ENCODE measurements at regions not wholly inside any gene's neighbourhood (a gene's known extent, or its start where the extent isn't known, plus 50 kb on each side); places are given as distances from the start of the nearest gene placed in this dataset.
A peak's percentile ranks its signal among the peaks of the same experiment; 100 is the strongest.

DNA sequence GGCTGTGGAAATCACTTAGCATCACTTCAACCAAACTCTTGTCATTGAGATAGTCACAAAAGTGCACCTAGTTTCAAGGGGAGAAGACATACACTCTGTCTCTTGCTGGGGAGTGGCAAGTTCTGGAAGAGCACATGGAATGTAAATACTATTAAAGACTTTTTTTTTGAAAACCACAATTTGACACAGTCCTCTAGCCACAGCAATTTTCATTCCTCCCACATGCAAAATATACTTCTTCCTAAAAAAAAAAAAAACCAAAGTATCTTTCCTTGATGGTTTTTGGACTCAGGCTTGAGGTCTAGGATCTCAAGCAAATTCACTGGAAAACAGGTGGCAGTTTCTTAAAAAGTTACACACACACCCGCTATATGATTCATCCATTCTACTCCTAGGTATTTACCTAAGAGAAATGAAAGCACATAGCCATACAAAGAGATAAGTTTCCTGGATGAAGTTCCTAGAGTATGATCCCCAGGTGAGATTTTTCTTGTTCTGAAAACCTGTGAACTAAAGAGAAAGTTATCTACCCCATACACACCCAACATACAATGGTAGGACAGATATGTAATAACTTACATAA is 295.8 kb downstream of the SP3 start:
- no peak for DNase-seq (ENCODE audit: low read depth in 2 of 2)

GRCh38 chr2:173669888-173670287 is 295.3 kb downstream of the SP3 start:
- no peak for DNase-seq (ENCODE audit: low read depth in 2 of 2)

GRCh38 chr2:173672573-173673340 is 292.4 kb downstream of the SP3 start:
- DNase-seq (ENCODE audit: low read depth in 2 of 2): no peak

- no peak for DNase-seq (ENCODE audit: low read depth in 2 of 2)
These were observed 291.5 kb downstream of the SP3 start for GRCh38 chr2:173673640-173674039.

DNA sequence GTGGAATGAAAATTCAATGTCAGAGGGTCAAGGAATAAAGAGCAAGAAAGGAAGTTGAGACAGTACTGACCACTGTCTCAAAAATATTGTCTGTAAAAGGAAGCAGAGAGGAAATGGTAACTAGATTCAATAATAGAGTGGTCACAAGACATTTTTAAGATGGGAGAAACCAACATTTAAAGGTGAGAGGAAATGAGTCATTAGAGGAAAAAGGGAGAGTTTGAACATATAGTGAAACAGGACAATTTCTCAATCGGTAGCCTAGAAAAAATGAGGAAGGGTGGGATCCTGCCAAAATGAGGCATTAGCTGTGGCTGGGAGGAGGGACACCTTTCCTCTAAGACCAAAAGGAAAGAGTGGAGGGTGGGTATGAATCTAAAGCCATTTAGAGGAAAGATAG is 288.5 kb downstream of the SP3 start:
- DNase-seq (ENCODE audit: low read depth in 2 of 2): no peak

DNA sequence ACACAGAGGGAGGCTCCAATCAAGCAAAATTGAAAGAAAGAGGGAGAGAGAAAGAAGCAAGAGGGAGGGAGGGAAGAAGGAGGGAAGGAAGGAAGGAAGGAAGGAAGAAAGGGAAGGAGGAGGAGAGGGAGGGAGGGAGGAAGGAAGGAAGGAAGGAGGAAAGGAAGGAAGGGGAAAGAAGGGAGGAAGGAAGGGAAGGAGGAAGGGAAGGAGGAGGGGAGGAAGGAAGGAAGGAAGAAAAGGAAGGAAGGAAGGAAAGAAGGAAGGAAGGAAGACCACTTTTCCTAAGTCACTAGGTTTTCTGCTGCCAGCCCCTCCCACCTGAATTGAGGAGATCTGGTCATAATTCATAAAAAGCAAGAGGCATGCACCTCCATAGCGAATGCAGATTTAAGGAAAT is 287.0 kb downstream of the SP3 start:
- DNase-seq (ENCODE audit: low read depth in 2 of 2): no peak

DNA sequence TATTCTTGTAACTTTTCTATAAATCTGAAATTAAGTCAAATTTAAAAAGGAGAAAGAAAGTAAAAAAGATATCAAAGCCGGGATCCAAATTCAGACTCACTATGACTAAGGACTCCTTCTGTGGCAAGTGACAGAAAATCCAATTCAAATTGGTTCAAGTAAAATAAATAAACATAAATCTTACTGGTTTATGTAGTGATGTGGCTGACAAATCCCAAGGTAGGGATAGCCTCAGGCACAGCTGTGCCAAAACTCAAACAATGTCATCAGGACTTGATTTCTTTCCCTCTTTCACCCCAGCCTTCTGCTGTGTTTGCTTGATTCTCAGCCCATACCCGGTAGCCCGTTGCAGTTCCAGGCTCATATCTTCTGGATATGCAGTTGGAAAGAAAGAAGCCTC is 284.6 kb downstream of the SP3 start:
- no peak for DNase-seq (ENCODE audit: low read depth in 2 of 2)

- no peak for DNase-seq (ENCODE audit: low read depth in 2 of 2)
These were observed 283.1 kb downstream of the SP3 start for GRCh38 chr2:173681881-173682650.

- no peak for DNase-seq (ENCODE audit: low read depth in 2 of 2)
These were observed 280.2 kb downstream of the SP3 start for GRCh38 chr2:173684896-173685459.

DNA sequence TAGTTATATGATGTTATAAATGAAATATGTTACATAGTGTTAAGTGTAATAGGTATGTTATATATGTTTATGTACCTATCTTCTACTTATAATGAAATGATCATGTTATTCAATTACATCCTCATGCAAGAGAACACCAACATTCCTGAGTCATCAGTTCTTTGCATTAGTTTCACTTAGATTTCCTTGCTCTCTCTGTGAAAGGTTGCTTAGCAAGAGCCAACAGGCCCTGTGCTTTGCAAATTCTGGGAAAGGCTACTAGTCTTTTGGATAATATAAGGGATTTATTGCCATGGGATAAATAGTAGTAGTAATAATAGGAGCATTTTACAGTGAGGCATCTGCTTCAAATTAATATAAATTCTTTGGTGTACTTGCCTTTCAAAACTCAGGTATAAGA is 274.8 kb downstream of the SP3 start:
- DNase-seq (ENCODE audit: low read depth in 2 of 2): no peak

DNA sequence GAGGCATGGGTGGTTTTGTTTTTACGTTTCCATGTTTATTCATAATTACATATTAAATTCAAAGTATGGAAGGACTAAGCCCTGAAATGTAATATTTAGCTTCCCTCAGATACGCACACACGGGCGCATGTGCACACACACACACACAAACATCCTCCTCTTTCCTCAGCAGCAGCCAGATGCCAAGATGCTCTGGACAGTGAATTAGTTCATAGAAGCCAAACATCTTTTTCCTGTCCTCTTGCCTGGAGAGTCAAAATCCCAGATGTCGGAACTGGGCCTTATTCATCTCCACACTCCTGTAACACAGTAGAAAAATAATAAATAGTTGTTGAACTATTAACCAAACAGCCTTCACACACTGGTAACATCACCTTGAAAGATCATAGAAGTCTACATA is 273.1 kb downstream of the SP3 start:
- DNase-seq (ENCODE audit: low read depth in 2 of 2): no peak

DNA sequence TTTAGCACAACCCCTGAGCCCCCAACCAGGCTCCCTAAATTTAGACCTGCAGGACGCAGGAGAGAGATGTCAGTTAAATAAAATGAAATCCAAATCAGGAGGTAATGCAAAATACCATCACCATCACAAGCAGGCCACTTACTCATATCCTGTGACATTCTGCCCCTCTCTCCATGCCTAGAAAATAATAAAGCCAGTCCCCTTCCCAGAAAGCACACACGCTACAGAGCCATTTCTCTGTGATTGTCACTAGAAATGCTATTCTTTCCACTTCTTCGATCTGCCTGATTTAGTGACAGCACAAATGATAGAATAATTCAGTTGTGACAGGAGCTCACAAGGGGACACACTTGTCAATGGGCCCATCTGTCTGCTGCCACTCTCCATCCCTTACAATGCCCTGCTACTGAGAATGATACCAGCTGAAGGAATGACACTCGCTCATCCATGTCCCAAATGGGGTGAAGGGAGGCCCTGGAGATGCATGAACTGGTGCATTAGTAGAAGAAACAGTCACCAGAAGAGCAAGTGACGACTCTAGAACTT is 272.1 kb downstream of the SP3 start:
- DNase-seq (ENCODE audit: low read depth in 2 of 2): no peak

DNA sequence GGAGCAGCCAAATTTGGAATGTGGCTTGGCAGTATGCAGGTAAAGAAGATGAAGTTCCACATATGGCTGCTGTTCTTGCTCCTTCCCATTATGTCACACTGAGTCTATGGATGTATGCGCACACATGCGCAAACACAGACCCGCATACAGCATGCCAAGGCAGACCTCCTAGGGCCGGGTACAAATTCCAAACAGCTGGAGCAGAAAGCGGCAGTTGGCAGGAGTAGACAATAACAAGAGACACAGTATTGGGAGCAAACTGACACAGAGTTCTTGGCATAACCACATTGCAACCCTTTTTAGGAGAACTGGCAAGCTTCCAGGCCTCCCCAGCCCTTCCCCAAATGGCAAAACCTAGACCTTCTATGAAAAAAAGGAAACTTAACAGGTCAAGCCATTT is 268.9 kb downstream of the SP3 start:
- no peak for DNase-seq (ENCODE audit: low read depth in 2 of 2)

DNA sequence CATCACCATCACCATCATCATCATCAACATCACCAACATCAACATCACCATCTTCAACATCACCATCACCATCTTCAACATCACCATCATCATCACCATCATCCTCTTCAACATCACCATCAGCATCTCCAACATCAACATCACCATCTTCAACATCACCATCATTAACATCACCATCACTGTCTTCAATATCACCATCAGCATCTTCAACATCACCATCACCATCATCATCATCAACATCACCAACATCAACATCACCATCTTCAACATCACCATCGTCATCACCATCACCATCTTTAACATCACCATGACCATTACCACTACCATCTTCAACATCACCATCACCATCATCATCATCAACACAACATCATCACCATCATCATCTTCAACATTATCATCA is 267.2 kb downstream of the SP3 start:
- no peak for DNase-seq (ENCODE audit: low read depth in 2 of 2)

GRCh38 chr2:173705656-173706055 is 259.5 kb downstream of the SP3 start:
- no peak for DNase-seq (ENCODE audit: low read depth in 2 of 2)

DNA sequence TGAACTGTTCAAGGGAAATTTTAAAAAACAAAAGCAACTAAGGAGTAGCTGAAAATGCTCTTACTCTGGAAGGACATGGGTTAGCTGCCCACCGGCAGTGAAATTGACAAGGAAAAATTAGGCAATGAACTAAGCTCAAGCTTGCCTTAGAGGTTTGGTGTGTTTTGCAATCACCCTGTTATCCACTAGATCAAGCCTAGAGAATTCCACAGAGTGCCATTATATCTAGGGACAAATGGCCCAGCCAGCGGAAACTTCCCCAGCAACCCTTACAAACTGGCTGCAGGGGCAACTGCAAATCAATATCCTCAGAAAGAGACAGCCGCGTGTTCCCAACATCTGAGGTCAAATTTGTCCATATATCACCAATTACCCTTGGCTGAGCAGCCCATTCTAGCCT is 258.2 kb downstream of the SP3 start:
- no peak for DNase-seq (ENCODE audit: low read depth in 2 of 2)

DNA sequence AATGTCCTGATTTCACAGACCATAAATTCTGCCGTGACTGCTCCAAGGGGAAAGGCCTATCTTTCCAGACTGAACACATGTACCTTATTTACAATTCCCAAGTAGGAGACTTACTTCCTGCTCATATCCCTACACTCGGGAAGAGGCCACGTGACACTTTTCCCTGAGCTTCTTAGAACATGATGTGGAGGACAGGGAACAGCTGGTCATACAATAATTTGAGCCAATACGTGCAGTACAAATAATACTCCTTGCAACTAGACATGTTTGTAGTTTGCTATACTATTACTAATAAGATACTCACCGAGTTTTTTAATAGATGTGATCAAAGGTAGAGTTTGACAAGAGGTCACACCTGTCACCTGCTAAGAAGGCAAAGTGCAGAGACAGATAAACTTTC is 256.4 kb downstream of the SP3 start:
- DNase-seq (ENCODE audit: low read depth in 2 of 2): no peak

GRCh38 chr2:173711816-173712215 is 253.4 kb downstream of the SP3 start:
- no peak for DNase-seq (ENCODE audit: low read depth in 2 of 2)

DNA sequence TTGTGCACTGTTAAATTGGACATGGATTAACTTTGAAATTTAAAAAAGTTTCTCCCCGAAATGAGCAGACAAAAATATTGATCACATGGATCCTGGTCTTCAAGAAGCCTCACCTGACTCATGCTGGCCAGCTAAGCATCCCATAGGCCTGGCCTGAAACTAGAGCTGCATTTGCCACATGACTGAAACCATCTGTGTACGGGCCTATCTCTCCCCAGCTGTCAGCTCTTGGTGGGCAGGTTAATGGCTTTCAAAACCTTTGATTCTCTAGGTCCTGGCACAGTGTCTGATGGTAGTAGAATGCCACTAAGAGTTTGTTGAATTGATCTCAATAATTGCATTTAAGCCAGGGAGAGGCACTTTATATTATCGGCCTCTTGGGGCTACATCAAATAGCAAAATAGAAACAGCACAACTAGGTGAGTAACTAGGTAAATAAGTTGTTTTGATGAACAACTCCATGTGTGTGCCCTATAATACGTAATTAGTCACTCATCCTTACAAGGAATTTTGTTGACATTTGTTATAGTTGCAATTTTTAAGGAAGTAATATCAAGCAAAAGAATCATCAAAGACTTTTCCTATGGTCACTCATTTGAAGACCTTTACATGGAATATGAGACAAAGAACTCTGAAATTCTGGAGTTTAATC is 251.1 kb downstream of the SP3 start:
- no peak for DNase-seq (ENCODE audit: low read depth in 2 of 2)

- peak; percentile 23 to 28 for DNase-seq (ENCODE audit: low read depth in 2 of 2)
These were observed 249.7 kb downstream of the SP3 start for GRCh38 chr2:173715441-173715840.

- DNase-seq (ENCODE audit: low read depth in 2 of 2): no peak
These were observed 248.6 kb downstream of the SP3 start for GRCh38 chr2:173716458-173717052.

All from fibroblast of skin of left quadriceps (primary cell).